Tongue (tissue), 1 donor: ENCODE measurements at regions not wholly inside any gene's neighbourhood (a gene's known extent, or its start where the extent isn't known, plus 50 kb on each side); places are given as distances from the start of the nearest gene placed in this dataset.
A peak's percentile ranks its signal among the peaks of the same experiment; 100 is the strongest.
"Not testable (repeated sequence)": the region's sequence is repeated elsewhere in the genome, so short reads cannot be mapped to it uniquely, and the experiment has no call there.

Experiments used
- DNase-seq: peaks from one replicate; pipeline ENCODE4 v3.0.0-alpha.2; 2015

DNA sequence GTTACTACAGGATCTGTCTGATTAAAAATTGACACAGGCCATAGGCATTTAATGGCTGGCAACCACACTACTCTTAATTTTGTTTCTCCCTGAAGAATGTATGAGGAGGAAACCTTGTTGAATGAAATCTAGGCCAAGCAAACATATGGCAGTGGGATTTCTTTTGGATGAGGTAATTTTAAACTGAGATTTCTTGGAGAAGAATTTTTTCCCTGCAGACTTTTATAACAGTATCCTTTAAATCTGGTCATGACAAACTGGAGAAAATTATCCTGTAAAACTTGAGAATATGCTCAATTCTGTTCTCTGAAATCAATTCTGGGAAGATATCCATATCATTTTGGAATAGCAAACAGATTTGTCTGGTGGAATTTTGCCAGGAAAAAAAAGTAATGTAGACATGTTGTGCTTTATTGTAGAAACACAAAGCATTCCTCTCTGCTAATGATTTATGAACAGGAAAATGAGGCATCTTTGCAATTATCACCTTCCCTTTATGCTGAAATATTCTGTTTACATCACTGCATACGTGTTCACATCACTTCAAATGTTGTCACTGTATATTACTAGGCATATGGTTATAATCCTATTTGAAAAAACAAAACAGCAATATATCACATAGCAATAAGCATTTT is 108.3 kb upstream of the ARSJ start:
- DNase-seq = peak; percentile 73

DNA sequence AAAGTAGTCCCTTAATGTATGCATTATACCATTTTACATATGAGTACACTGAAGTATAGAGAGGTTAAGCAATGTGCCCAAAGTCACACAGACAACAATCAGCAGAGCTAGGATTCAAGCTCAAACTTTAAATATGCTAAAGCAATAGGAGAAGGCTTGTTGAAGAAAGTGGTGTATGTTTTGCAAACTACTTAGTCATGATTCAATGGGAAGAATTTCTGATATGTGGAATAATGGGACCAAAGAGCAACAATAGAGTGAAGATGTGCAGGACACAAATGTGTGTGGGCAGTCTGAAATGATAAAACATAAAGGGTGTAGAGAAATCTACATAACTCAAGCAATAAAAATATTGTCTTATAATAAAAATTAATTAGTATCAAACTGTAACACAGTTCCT is 109.0 kb upstream of the ARSJ start:
- DNase-seq = no peak

DNA sequence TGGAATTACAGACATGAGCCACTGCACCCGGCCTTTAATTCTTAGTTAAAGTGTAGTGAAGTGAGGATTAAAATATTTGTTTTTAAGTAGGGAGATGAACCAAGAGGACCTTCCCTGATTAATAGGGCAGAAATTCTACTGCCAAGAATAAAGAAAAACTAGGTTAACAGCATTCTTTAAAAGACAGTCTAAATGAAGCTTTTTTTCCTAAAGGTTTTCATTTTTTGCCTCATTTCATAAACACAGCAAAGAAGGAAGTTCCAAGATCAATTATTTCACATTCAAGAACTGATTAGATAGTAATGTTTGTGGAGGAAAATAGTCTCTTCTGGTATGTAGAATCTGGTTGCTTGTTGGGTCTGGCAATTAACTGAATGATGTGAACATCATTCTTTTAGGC is 112.1 kb upstream of the ARSJ start:
- no peak for DNase-seq

DNA sequence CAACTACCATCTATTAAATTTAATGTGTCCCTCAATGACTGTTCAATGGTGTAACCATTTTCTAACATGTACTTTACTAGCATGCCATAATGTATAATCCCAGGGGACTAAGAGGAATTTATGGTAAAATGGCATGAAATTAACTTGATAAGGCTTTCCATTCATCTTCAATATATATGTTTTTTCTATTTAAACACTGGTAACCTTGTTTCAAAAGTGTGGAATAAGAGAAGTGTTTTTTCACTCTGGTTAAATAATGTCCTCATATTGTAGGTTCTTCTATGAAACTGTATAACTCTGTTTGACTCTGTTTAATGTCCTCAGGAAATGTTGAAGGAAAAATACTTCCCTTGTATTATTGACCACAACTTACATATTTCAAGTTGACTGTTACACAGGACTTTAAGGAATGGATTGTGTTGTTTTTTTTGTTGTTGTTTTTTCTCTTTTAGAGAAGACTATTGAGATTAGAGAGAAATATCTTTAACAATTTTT is 113.8 kb upstream of the ARSJ start:
- no peak for DNase-seq

DNA sequence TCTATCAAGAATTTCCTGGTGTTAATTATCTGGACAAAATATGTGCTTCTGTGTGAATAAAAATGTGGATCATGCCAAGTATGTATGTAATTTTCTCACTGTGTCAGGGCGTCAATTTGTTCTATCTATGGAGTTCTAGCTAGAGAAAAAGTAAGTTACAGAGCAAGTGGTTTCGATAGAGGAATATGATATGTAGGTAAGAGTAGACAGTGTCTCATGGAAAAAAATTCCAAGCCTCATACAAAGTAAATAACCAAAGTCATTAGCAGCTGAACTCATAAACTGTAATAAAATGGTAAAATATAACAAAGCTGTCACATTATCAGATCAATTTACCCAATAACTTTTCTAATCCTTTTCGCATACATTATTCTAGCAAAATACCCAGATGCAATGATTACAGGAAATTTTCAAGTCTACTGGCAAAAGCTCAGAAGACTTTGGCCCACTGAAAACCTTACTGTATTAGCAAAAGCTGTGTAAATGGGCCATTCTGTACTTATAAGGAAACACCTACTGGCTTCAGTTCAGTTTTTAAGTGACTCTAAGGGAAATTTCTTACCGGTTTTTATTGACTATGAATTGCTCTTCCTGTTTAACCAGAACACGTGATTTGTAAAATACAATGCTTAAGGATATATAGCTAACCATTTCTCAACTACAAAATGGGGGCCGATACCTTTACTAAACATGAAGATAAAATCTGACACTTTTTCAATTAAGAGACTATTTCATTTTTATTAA is 121.0 kb upstream of the ARSJ start:
- DNase-seq = no peak

DNA sequence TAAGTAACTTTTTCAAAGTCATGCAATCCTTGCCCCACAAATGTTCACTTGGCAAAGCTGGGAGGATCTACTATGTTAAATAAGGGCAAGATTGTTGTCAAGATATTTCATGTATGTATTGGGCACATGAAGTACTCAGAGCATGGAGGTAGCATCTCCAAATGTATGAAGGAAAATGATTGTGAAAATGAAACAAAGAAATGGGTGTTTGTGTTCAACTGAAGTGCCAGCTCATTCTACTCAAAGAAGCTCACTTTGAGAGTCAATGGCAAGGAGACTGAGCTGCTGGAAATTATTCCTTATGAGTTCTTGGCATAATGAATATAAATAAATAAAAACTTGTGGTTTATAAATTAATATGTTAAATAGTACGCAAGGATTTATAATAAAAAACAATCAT is 124.5 kb upstream of the ARSJ start:
- DNase-seq = no peak

DNA sequence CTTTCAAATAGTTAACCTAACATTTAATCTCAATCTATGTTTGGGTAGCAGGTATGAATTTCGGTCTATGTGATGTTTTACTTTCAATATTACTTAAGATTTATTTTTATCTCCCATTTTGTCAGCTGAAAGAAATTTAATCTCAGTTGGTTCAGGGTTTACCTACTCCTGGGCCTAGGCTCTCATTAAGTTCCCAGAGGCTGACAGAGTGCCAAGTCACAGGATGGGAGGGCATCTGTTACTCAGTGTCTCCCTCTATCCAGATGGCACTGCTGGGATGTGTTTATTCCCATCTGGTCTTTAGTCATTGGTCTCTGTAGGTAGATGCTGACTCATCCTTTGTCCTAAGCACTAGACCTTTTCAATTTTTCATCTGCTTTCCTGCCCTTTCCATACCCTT is 129.4 kb upstream of the ARSJ start:
- no peak for DNase-seq

DNA sequence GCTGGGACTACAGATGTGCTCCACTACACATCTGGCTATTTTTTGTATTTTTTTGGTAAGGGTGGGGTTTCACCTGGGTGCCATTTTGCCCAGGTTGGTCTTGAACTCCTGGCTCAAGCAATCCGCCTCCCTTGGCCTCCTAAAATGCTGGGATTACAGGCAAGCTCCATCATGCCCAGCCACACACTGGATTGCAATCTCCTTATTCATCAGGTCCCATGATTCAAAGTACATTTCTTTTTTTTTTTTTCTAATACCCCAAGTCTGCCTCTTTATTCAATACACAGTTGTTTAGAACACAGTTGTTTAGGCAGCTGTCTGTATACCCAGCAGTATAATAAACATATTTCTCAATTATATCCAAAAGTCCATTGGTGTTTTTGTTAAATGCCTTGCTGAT is 130.3 kb upstream of the ARSJ start:
- no peak for DNase-seq

DNA sequence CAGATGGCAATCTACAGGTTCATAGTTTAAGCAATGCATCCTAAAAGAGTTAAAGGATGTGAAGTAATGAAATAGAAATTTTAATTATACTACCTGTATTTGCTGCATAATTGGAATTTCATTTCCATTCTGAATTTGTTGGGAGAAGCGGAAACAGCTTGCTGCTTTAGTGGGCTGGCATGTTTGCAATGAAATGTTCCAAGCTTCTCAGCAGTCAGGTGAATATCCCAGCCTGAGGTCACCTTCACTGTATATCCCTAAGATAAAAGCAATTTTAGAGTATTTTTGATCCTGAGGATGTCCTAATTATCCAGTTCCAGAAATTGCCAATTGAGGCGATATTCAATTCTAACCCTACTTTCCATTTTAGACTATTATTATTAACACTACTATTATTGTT is 136.1 kb upstream of the ARSJ start:
- no peak for DNase-seq

DNA sequence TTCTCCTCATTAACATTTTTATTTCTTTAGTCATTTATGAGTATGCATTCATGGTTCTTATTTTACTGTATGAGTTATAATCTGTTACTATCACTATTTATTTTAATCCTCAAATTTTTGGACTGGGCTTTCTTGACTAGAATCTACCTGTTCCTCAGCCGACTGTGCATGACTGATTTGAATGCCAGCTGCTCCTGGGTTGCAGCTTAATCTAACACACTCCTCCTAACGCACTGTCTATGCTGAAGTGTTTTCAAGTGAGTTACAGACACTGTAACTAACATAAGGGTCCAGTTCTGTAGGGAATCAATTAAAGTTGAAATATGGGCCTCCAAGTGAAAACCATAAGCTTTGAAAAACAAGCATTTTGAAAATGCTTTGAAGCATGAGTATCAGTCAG is 137.4 kb upstream of the ARSJ start:
- DNase-seq = no peak

DNA sequence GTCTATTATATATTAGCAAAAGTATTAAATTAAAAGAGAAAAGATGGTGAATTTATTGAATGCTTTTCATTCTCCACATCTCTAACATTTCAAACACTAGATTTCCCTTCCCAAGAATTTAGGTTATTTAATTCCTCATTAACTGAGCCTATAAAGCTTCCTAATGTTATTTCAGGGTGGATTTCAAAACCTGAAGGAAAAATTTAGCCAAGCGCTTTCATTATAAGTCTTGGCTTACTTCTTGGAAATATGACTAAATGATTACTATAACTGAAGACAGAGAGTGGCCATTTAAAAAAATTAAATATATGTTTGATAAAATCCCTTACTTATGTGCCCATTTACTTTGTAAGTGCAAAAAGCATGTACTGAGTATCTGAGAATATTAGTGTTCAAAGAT is 141.8 kb upstream of the ARSJ start:
- DNase-seq = no peak

DNA sequence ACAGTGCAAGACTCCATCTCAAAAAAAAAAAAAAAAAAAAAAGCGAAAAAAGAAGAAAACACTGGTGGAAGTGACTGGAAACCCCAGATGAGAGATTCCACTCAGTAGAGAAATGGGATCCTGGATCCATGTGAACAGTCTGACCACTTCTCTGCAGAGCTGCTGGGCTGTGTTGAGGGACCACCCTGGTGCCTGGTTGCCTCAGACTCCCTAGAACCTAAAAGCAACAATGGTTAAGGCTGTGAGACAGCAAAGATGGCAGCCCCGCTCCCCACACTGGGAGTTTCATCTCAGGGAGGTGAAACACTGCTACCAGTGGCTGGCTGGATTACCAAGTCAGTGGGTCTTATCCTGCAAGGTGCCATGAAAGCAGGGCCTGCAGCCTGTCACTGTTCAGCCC is 152.8 kb upstream of the ARSJ start:
- no peak for DNase-seq

DNA sequence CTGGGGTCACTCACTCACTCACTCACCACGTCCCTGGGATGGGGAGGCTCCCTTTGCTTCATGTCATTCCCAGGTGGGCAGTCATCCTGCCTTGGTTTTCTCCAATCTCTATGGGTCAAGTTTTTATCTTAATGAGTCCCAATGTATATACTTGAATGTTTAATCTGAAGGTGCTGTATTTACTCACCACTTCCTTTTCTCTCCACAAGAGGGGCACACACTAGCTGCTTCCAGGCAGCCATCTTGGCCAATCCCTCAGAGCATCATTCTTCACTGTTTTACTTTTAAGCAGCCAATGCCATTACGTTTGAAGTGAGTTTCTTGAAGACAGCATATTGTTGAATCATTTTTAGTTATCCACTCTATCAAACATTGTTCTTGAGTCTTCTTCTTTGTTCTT is 153.4 kb upstream of the ARSJ start:
- DNase-seq = no peak

DNA sequence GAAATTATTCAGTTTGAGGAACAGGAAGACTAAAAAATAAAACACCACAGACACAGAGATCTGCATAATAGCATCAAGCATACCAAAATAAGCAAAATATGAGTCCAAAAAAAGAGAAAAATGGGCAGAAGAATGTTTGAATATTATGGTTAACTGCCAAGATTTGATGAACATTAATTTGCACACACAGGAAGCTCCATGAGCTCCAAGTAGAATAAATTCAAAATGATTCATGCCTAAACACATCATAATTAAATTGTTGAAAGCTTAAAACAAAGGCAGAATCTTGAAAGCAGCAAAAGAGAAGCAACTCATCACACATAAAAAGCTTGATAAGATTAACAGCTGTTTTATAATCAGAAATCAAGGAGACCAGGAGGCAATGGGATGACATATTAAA is 156.6 kb upstream of the ARSJ start:
- no peak for DNase-seq

DNA sequence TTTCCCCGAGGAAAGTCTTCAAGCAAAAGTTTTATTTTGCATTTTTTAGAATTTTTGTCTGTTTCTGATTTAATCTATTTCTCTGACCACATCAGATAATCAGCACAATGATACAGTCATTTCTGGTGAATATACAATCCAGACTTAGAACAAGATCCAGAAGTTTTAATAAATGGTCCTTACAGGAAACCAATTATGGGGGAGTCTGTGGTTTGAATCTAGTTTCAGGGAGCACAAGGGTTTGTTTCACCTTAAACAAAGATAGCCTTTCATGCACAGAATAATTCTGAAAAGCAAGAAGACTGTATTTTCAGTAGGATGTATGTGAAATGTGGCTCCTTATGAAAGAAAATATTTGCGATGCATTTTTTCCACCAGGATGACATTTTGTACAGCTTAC is 158.5 kb upstream of the ARSJ start:
- peak; percentile 9 for DNase-seq

DNA sequence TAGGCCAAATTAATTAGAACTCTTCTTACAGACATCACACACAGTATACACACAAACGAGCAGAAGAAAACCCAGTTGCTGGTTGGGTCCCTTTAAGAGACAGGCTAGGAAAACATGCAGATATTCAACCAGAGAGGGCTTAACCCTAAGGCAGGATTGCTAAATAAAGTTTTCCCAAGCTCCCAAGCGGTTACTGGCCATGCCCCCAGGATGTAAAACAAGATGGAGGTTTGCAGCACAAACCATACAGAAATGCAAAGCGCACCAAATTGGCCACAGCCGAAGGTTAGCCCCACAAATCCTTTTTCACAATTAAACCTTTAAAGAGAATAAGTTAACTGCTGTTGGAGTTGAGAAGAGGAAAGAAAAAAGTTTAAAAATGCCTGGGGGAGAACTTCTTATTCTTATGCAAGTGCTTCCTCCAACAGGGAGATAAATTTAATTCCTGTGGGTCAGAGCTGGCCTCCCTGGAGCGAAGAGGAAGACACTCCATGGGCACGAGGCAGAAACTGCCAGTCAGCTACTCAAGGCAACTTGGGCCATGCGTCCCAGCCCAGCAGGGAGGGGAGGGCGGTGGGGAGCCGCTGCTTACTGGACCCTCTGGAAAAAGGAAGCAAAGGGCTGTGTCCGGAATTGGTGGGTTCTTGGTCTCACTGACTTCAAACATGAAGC is 167.6 kb upstream of the ARSJ start:
- DNase-seq = no peak

DNA sequence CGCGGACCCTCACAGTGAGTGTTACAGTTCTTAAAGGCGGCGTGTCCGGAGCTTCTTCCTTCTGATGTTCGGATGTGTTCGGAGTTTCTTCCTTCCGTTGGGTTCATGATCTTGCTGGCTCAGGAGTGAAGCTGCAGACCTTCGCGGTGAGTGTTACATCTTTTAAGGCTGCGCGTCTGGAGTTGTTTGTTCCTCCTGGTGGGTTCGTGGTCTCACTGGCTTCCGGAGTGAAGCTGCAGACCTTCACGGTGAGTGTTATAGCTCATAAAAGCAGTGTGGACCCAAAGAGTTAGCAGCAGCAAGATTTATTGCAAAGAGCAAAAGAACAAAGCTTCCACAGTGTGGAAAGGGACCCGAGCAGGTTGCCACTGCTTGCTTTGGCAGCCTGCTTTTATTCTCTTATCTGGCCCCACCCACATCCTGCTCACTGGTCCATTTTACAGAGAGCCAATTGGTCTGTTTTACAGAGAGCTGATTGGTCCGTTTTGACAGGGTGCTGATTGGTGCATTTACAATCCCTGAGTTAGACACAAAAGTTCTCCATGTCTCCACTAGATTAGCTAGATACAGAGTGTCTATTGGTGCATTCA is 168.3 kb upstream of the ARSJ start:
- not testable (repeated sequence) for DNase-seq

DNA sequence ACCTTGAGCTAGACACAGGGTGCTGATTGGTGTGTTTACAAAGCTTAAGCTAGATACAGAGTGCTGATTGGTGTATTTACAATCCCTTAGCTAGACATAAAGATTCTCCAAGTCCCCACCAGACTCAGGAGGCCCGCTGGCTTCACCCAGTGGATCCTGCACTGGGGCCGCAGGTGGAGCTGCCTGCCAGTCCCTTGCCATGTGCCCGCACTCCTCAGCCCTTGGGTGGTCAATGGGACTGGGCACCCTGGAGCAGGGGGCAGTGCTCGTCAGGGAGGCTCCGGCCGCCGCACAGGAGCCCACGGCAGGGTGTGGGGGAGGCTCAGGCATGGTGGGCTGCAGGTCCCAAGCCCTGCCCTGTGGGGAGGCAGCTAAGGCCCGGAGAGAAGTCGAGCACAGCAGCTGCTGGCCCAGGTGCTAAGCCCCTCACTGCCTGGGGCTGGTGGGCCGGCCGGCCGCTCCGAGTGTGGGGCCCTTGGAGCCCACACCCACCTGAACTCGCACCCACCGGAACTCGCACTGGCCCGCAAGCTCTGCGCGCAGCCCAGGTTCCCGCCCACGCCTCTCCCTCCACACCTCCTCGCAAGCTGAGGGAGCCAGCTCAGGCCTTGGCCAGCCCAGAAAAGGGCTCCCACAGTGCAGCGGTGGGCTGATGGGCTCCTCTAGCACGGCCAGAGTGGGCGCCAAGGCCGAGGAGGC is 169.1 kb upstream of the ARSJ start:
- DNase-seq = not testable (repeated sequence)

DNA sequence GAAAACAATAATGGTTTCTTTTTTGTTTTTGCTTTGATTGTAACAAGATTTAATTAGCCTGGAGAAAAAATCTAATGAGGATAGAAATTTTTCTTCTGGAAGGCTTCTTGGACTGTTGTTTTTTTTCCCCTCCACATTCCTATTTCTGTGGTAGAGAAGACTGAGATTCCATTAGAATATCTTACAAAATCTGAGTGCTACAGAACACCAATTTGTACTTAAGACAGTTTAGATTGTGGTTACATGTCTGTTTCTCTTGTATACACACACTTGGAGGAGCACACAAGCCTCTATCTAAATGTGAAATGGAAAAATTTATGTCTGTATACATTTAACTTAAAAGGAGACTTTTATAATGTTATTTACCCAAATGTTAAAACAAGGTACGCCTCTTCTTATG is 176.9 kb upstream of the ARSJ start:
- no peak for DNase-seq

DNA sequence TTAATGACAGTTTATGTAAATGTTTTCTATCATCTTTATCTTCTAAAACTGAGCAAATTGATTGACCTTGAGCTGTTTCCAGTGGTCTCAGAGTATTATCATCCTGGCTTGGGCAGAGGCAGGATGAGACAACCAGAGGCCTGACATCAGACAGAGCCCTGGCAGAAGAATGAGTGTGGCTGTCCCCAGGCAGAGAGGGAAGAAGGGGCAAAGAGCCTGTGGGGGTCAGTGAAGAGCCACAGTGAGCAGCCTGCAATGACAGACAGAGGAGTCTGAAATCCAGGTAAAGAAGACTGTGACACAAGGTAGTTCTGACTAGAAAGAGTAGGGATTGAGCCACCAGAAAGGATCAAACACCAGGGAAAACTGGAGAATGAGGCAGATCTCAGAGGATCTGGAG is 182.4 kb upstream of the ARSJ start:
- no peak for DNase-seq

DNA sequence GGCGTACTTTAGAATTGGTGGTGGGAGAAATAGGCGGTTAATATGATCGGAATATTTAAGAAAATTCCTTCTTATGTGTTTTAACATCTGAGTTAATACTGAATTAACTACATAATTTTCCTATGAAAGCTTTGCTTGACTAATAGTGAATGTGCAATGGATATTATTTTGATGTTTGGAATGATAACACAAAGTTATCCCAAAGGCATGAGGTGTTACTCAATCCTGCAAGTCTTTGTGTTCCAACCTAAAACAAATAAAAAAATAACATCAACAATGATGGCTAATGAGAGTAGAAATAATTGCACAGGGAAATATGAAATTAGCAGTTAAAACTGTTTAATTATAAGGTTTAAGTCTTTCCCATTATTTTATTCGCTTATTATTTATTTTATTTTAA is 183.6 kb upstream of the ARSJ start:
- no peak for DNase-seq

DNA sequence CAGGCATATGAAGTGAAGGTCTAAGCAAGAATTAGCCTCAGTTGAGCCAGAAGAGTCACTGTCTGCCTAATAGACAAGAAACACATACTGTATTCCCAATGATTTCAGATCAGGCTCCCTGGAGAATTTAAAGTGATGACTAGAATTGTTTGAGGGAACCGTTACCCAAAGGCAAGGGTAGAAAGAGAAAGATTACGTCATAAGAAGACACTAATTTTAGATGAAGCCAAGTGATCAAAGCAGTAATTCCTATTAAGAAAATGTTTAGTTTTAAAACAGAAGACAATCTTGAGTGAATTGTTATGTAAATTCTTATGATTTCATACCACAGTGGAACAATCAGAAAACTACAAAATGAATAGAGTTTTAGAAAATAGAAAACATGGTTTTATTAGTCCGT is 194.5 kb upstream of the ARSJ start:
- DNase-seq = no peak

DNA sequence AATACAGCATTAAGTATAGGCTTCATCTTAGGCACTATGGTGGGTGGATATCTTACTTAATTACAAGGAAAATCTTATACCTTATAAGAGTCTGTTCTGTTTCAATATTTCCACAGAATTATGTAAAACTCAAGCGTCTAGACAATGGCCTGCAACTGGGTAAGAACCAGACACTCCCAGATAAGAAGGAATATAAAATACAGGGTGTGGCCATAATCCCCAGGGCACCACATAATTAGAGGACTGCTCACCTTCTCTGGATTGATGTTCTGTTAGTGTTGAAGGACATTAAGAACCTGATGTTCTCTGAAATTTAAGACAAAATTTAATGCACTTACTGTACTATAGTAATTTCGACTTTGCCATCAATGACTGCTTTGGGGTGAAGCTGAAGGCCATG is 198.2 kb upstream of the ARSJ start:
- DNase-seq = no peak
